MM.1S (cell line): ENCODE measurements at regions not wholly inside any gene's neighbourhood (a gene's known extent, or its start where the extent isn't known, plus 50 kb on each side); places are given as distances from the start of the nearest gene placed in this dataset.

Experiments used
- DNase-seq: peaks from one replicate; pipeline ENCODE4 v3.0.0-alpha.2; 2015
- H2AFZ ChIP-seq: fragments of 300-600 bp; sonication (generic); 2 replicates; pipeline ENCODE4 v1.6.0; 2016; ENCODE audit warnings: antibody characterized with exemption, low read length
- H3F3A ChIP-seq: fragments of 300-600 bp; sonication (generic); 2 replicates; pipeline ENCODE4 v1.6.1; 2016; ENCODE audit warnings: mild to moderate bottlenecking, antibody characterized with exemption, low read length, moderate library complexity, mixed read lengths; ENCODE audit not compliant: insufficient read depth
- H3K27ac ChIP-seq: fragments of 300-600 bp; sonication (generic); 2 replicates; pipeline ENCODE4 v1.5.1; 2016; ENCODE audit warnings: mild to moderate bottlenecking, low read length
- H3K27me3 ChIP-seq: fragments of 300-600 bp; sonication (generic); replicated peaks from 2 replicates; pipeline ENCODE4 v1.6.0; 2016; ENCODE audit warnings: low read length; ENCODE audit not compliant: insufficient read depth
- H3K36me3 ChIP-seq: fragments of 300-600 bp; sonication (generic); replicated peaks from 2 replicates; pipeline ENCODE4 v1.6.1; 2016; ENCODE audit warnings: mild to moderate bottlenecking, low read length, mixed read lengths; ENCODE audit not compliant: insufficient read depth
- H3K4me1 ChIP-seq: fragments of 300-600 bp; sonication (generic); 2 replicates; pipeline ENCODE4 v1.6.1; 2016; ENCODE audit warnings: low read length, mixed read lengths
- H3K4me2 ChIP-seq: fragments of 300-600 bp; sonication (generic); 2 replicates; pipeline ENCODE4 v1.6.0; 2016; ENCODE audit warnings: low read depth, low read length
- H3K4me3 ChIP-seq: fragments of 300-600 bp; sonication (generic); 2 replicates; pipeline ENCODE4 v1.5.1; 2016; ENCODE audit warnings: low read length, mixed read lengths
- H3K79me2 ChIP-seq: fragments of 300-600 bp; sonication (generic); 2 replicates; pipeline ENCODE4 v1.6.1; 2016; ENCODE audit warnings: mixed run types, low read length, mixed read lengths
- H3K9ac ChIP-seq: fragments of 300-600 bp; sonication (generic); 2 replicates; pipeline ENCODE4 v1.6.1; 2016; ENCODE audit warnings: low read length, mixed read lengths
- H3K9me2 ChIP-seq: fragments of 300-600 bp; sonication (generic); replicated peaks from 2 replicates; pipeline ENCODE4 v1.6.1; 2016; ENCODE audit warnings: mild to moderate bottlenecking, low read length, mixed read lengths; ENCODE audit not compliant: insufficient read depth
- H3K9me3 ChIP-seq: fragments of 300-600 bp; sonication (generic); replicated peaks from 2 replicates; pipeline ENCODE4 v1.6.1; 2016; ENCODE audit warnings: mild to moderate bottlenecking, low read length, mixed read lengths; ENCODE audit not compliant: insufficient read depth
- H4K20me1 ChIP-seq: fragments of 300-600 bp; sonication (generic); 2 replicates; pipeline ENCODE4 v1.6.1; 2016; ENCODE audit warnings: mild to moderate bottlenecking, low read length, moderate library complexity, mixed read lengths; ENCODE audit not compliant: insufficient read depth
- CTCF ChIP-seq: fragments of 300-600 bp; sonication (generic); IDR thresholded peaks from 2 replicates; pipeline ENCODE4 v1.5.1; 2016; ENCODE audit warnings: antibody characterized with exemption, low read length, mixed read lengths
- EZH2 ChIP-seq: fragments of 300-600 bp; sonication (generic); optimal IDR thresholded peaks from 2 replicates; pipeline ENCODE3; 2017; ENCODE audit warnings: low read depth, mild to moderate bottlenecking, antibody characterized with exemption, low read length, mixed read lengths
- EZH2phosphoT487 ChIP-seq: fragments of 300-600 bp; sonication (generic); IDR thresholded peaks from 2 replicates; pipeline ENCODE4 v1.6.1; 2018; ENCODE audit warnings: antibody characterized with exemption, low read length

GRCh38 chr5:3542769-3543168 lies 52.9 kb upstream of the IRX1 start:
- Histone ChIP-seq H3K9me2 (no peaks in the 10 kb centered on the region), H3K27me3 (no peaks in the 10 kb centered on the region), H3K4me3 (no peak overlapping the region), H4K20me1 (no peaks in the 10 kb centered on the region), H3K9me3 (no peaks in the 10 kb centered on the region), H3K4me2 (no peak overlapping the region), H3K9ac (no peak overlapping the region), H3K4me1 (no peaks in the 10 kb centered on the region), H3K79me2 (no peaks in the 10 kb centered on the region), H3K27ac (no peak overlapping the region), H3F3A (no peaks in the 10 kb centered on the region), H2AFZ (no peak overlapping the region), H3K36me3 (no peaks in the 10 kb centered on the region)
- DNase-seq: no peak
- TF ChIP-seq EZH2 (no peak), EZH2phosphoT487 (no peak), CTCF (no peak)

DNA sequence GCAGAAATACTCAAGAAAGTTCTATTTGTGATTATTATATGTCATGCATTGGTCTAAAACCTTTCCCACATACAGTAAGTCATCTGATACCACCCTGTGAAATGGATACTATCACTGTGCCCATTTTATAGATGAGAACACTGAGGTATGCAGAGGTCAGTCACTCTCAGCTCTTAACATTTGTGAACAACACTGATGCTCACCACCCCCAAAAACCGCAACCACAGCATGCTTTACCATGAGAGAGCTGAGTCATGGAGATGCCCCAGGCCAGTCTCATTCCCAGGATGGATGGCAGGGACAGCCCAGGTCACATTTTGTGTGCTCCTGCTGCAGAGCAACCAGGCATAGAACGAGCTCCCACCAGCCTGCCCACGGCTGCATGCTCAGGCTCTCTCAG lies 53.5 kb upstream of the IRX1 start:
- no peaks in the 10 kb centered on the region for H3K9me2 ChIP-seq
- H3K9ac ChIP-seq: no peak overlapping the region
- no peak overlapping the region for H3K4me2 ChIP-seq
- H3K79me2 ChIP-seq: no peaks in the 10 kb centered on the region
- TF ChIP-seq CTCF: no peak
- no peak for TF ChIP-seq EZH2phosphoT487
- TF ChIP-seq EZH2: no peak
- H4K20me1 ChIP-seq: no peaks in the 10 kb centered on the region
- no peaks in the 10 kb centered on the region for H3K27me3 ChIP-seq
- H3K9me3 ChIP-seq: no peaks in the 10 kb centered on the region
- H2AFZ ChIP-seq: no peak overlapping the region
- no peaks in the 10 kb centered on the region for H3F3A ChIP-seq
- H3K36me3 ChIP-seq: no peaks in the 10 kb centered on the region
- DNase-seq: no peak
- H3K27ac ChIP-seq: no peak overlapping the region
- H3K4me1 ChIP-seq: no peaks in the 10 kb centered on the region
- no peak overlapping the region for H3K4me3 ChIP-seq

DNA sequence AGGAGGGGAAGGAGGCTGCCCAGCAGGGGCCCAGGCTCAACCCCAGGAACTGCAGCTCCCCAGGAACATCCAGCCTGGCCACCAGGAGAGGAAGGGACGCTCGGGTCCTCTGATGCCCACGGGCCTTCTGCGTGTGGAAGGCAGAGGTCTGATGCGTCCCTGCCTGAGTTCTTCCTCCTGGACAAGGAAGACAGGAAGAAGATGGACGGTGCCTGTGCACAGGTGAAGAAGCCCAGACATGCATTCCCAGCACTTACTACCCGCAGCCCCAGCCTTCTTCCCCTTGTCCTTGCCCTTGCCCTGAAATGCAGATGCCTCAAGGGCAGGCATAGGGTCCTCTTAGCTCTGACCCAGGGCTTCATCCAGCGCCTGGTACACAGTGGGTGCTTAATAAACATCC lies 56.7 kb upstream of the IRX1 start:
- no peaks in the 10 kb centered on the region for H3F3A ChIP-seq
- no peak for TF ChIP-seq EZH2
- TF ChIP-seq EZH2phosphoT487: no peak
- TF ChIP-seq CTCF: no peak
- no peaks in the 10 kb centered on the region for H3K36me3 ChIP-seq

More for the DNA sequence above, 56.7 kb upstream of the IRX1 start:
- H3K27me3 ChIP-seq: no peaks in the 10 kb centered on the region
- no peak for DNase-seq
- no peaks in the 10 kb centered on the region for H3K9me2 ChIP-seq
- no peak overlapping the region for H2AFZ ChIP-seq
- no peak overlapping the region for H3K4me3 ChIP-seq
- no peak overlapping the region for H3K27ac ChIP-seq
- H3K9ac ChIP-seq: no peak overlapping the region
- no peaks in the 10 kb centered on the region for H3K9me3 ChIP-seq
- H3K4me1 ChIP-seq: no peaks in the 10 kb centered on the region
- H4K20me1 ChIP-seq: no peaks in the 10 kb centered on the region
- H3K79me2 ChIP-seq: no peaks in the 10 kb centered on the region
- no peak overlapping the region for H3K4me2 ChIP-seq
